Upper lobe of right lung (tissue), 1 donor: ENCODE measurements at regions not wholly inside any gene's neighbourhood (a gene's known extent, or its start where the extent isn't known, plus 50 kb on each side); places are given as distances from the start of the nearest gene placed in this dataset.
A peak's percentile ranks its signal among the peaks of the same experiment; 100 is the strongest.
"Not testable (repeated sequence)": the region's sequence is repeated elsewhere in the genome, so short reads cannot be mapped to it uniquely, and the experiment has no call there.

Source experiments
- ATAC-seq: fragments of 200-7000 bp; cut with Tn5 transposase; one replicate; pipeline ENCODE4 v1.9.1; 2020; ENCODE audit warnings: mild to moderate bottlenecking, moderate library complexity
- DNase-seq: peaks from one replicate; pipeline ENCODE4 v3.0.0-alpha.2; 2020
- H3K27ac ChIP-seq: fragments of 200-600 bp; one replicate; pipeline ENCODE4 v1.8.0; 2022
- H3K27me3 ChIP-seq: fragments of 200-600 bp; one replicate; pipeline ENCODE4 v1.8.0; 2022; ENCODE audit warnings: mild to moderate bottlenecking
- H3K36me3 ChIP-seq: fragments of 200-600 bp; one replicate; pipeline ENCODE4 v1.8.0; 2022
- H3K4me1 ChIP-seq: fragments of 200-600 bp; one replicate; pipeline ENCODE4 v1.8.0; 2022
- H3K4me3 ChIP-seq: fragments of 200-600 bp; one replicate; pipeline ENCODE4 v1.8.0; 2022; ENCODE audit warnings: mild to moderate bottlenecking
- H3K9me3 ChIP-seq: fragments of 200-600 bp; one replicate; pipeline ENCODE4 v1.8.0; 2022
- CTCF ChIP-seq: fragments of 200-600 bp; IDR thresholded peaks from one replicate; pipeline ENCODE4 v1.8.0; 2022; ENCODE audit warnings: antibody characterized with exemption
- intact Hi-C: fragments of 100-400 bp; cut with DNase I; formaldehyde crosslinking; loops from one replicate; pipeline ENCODE4 v1.11.0; 2022
- donor health status: DM: no; HTN: yes; CAD: no; lungs with severe emphysema.

- Histone ChIP-seq H3K36me3 (no peaks in the 10 kb centered on the region), H3K4me3 (no peak overlapping the region), H3K27me3 (no peaks in the 10 kb centered on the region), H3K9me3 (no peaks in the 10 kb centered on the region), H3K4me1 (no peaks in the 10 kb centered on the region), H3K27ac (no peak overlapping the region)
- intact Hi-C loops, result no loop called here
- ATAC-seq (no peak), DNase-seq (no peak)
- no peak for TF ChIP-seq CTCF
These were observed 60.4 kb upstream of the ATXN3L start for GRCh38 chrX:13380211-13380610.

- H3K4me3 ChIP-seq, H3K27me3 ChIP-seq, H3K36me3 ChIP-seq, H3K4me1 ChIP-seq, ATAC-seq, H3K27ac ChIP-seq, H3K9me3 ChIP-seq, intact Hi-C loops, DNase-seq: not testable (repeated sequence)
These were observed 59.0 kb upstream of the ATXN3L start for GRCh38 chrX:13378562-13379518.

- peak overlapping the region; percentile 36 for H3K27ac ChIP-seq
- DNase-seq, result no peak
- no peaks in the 10 kb centered on the region for H3K4me1 ChIP-seq
- ATAC-seq, result no peak
- H3K36me3 ChIP-seq, result no peaks in the 10 kb centered on the region
- H3K9me3 ChIP-seq, result no peaks in the 10 kb centered on the region
- intact Hi-C loops, result no loop called here
- H3K4me3 ChIP-seq, result no peak overlapping the region
- H3K27me3 ChIP-seq, result no peaks in the 10 kb centered on the region
- no peak for TF ChIP-seq CTCF
These were observed 57.7 kb upstream of the ATXN3L start for GRCh38 chrX:13377550-13377934.

- Histone ChIP-seq H3K27me3 (no peaks in the 10 kb centered on the region), H3K4me1 (no peaks in the 10 kb centered on the region), H3K27ac (peak overlapping the region; percentile 36), H3K4me3 (no peak overlapping the region), H3K36me3 (no peaks in the 10 kb centered on the region), H3K9me3 (no peaks in the 10 kb centered on the region)
- intact Hi-C loops, result no loop called here
- ATAC-seq (peak; percentile 69), DNase-seq (no peak)
- TF ChIP-seq CTCF, result no peak
These were observed 57.1 kb upstream of the ATXN3L start for GRCh38 chrX:13376857-13377549.

GRCh38 chrX:13375596-13375995, 55.7 kb upstream of the ATXN3L start:
- not testable (repeated sequence) for ATAC-seq

GRCh38 chrX:13374364-13374763, 54.5 kb upstream of the ATXN3L start:
- no peaks in the 10 kb centered on the region for H3K9me3 ChIP-seq
- no peak for TF ChIP-seq CTCF
- intact Hi-C loops, result no loop called here
- no peaks in the 10 kb centered on the region for H3K4me1 ChIP-seq
- H3K36me3 ChIP-seq, result no peaks in the 10 kb centered on the region
- H3K27ac ChIP-seq, result peak overlapping the region; percentile 24
- no peaks in the 10 kb centered on the region for H3K27me3 ChIP-seq
- ATAC-seq (no peak), DNase-seq (no peak)
- H3K4me3 ChIP-seq, result no peak overlapping the region

More at GRCh38 chrX:13375596-13375995, 55.7 kb upstream of the ATXN3L start:
- H3K9me3 ChIP-seq, H3K27ac ChIP-seq, H3K36me3 ChIP-seq, H3K4me1 ChIP-seq, intact Hi-C loops, H3K4me3 ChIP-seq, H3K27me3 ChIP-seq, DNase-seq: not testable (repeated sequence)
